ENCODE measurements at regions not wholly inside any gene's neighbourhood (a gene's known extent, or its start where the extent isn't known, plus 50 kb on each side); places are given as distances from the start of the nearest gene placed in this dataset.

- peaks cover 10% of the 10 kb centered on the region for H3K27me3 ChIP-seq (ENCODE audit: control insufficient read depth, extremely low read depth, insufficient read depth, low read length)
- H2AFZ ChIP-seq (ENCODE audit: control insufficient read depth, low read length), result no peak overlapping the region
- TF ChIP-seq CTCF (optimal IDR thresholded peaks at IDR 0.05 in 1 of 3, IDR thresholded peaks at IDR 0.05 in 1 of 3, conservative IDR thresholded peaks at IDR 0.05 in 1 of 3; ENCODE audit: extremely low read depth in 1 of 3, insufficient read depth in 2 of 3, low read length in 3 of 3) (no peak), EZH2 (IDR thresholded peaks at IDR 0.05; ENCODE audit: low read length) (no peak)
- DNase-seq (ENCODE audit: low read depth, low spot score) (no peak), FAIRE-seq (no peak)
- no peaks in the 10 kb centered on the region for H3K36me3 ChIP-seq (ENCODE audit: control insufficient read depth in 2 of 2, extremely low read depth in 1 of 2, insufficient read depth in 2 of 2, low read length in 2 of 2)
- no peaks in the 10 kb centered on the region for H3K79me2 ChIP-seq (ENCODE audit: control insufficient read depth, insufficient read depth, low read length)
- H3K9ac ChIP-seq (ENCODE audit: control insufficient read depth, extremely low read depth, insufficient read depth, low read length), result no peak overlapping the region
- H3K4me2 ChIP-seq (ENCODE audit: control insufficient read depth, extremely low read depth, insufficient read depth, low read depth, low read length), result no peak overlapping the region
- no peak overlapping the region for H3K27ac ChIP-seq (ENCODE audit: control insufficient read depth, insufficient read depth, low read length)
- no peaks in the 10 kb centered on the region for H4K20me1 ChIP-seq (ENCODE audit: control insufficient read depth, extremely low read depth, insufficient read depth, low read length)
- no peaks in the 10 kb centered on the region for H3K9me1 ChIP-seq (ENCODE audit: control insufficient read depth, extremely low read depth, insufficient read depth, low read length)
- H3K4me1 ChIP-seq (ENCODE audit: control insufficient read depth, extremely low read depth, insufficient read depth, low read length), result no peaks in the 10 kb centered on the region
- dilution Hi-C loops (cut with MboI; ENCODE audit: extremely low pct_ligation_motif_present, low sequenced_read_pairs), result no loop called here
- H3K4me3 ChIP-seq (ENCODE audit: control insufficient read depth in 2 of 3, extremely low read depth in 1 of 3, insufficient read depth in 2 of 3, low read depth in 1 of 3, low read length in 3 of 3), result no peak overlapping the region
- no peaks in the 10 kb centered on the region for H3K9me3 ChIP-seq (ENCODE audit: control insufficient read depth, low read depth, low read length)
Observed at GRCh38 chr3:40999682-41000081, 199.6 kb upstream of the CTNNB1 start.

GRCh38 chr3:41000471-41000870 is 198.8 kb upstream of the CTNNB1 start:
- Histone ChIP-seq H3K4me2 (ENCODE audit: control insufficient read depth, extremely low read depth, insufficient read depth, low read depth, low read length) (no peak overlapping the region), H4K20me1 (ENCODE audit: control insufficient read depth, extremely low read depth, insufficient read depth, low read length) (no peaks in the 10 kb centered on the region), H3K4me3 (ENCODE audit: control insufficient read depth in 2 of 3, extremely low read depth in 1 of 3, insufficient read depth in 2 of 3, low read depth in 1 of 3, low read length in 3 of 3) (no peak overlapping the region), H3K4me1 (ENCODE audit: control insufficient read depth, extremely low read depth, insufficient read depth, low read length) (no peaks in the 10 kb centered on the region), H2AFZ (ENCODE audit: control insufficient read depth, low read length) (no peak overlapping the region), H3K9me3 (ENCODE audit: control insufficient read depth, low read depth, low read length) (no peaks in the 10 kb centered on the region), H3K36me3 (ENCODE audit: control insufficient read depth in 2 of 2, extremely low read depth in 1 of 2, insufficient read depth in 2 of 2, low read length in 2 of 2) (no peaks in the 10 kb centered on the region), H3K79me2 (ENCODE audit: control insufficient read depth, insufficient read depth, low read length) (no peaks in the 10 kb centered on the region), H3K9me1 (ENCODE audit: control insufficient read depth, extremely low read depth, insufficient read depth, low read length) (no peaks in the 10 kb centered on the region), H3K27ac (ENCODE audit: control insufficient read depth, insufficient read depth, low read length) (no peak overlapping the region), H3K9ac (ENCODE audit: control insufficient read depth, extremely low read depth, insufficient read depth, low read length) (no peak overlapping the region), H3K27me3 (ENCODE audit: control insufficient read depth, extremely low read depth, insufficient read depth, low read length) (peaks cover 10% of the 10 kb centered on the region)
- TF ChIP-seq CTCF (optimal IDR thresholded peaks at IDR 0.05 in 1 of 3, IDR thresholded peaks at IDR 0.05 in 1 of 3, conservative IDR thresholded peaks at IDR 0.05 in 1 of 3; ENCODE audit: extremely low read depth in 1 of 3, insufficient read depth in 2 of 3, low read length in 3 of 3) (no peak), EZH2 (IDR thresholded peaks at IDR 0.05; ENCODE audit: low read length) (no peak)
- no peak for DNase-seq (ENCODE audit: low read depth, low spot score)
- dilution Hi-C loops (cut with MboI; ENCODE audit: extremely low pct_ligation_motif_present, low sequenced_read_pairs), result no loop called here
- no peak for FAIRE-seq

Measured in keratinocyte (primary cell).